SK-N-MC (cell line): ENCODE measurements at regions not wholly inside any gene's neighbourhood (a gene's known extent, or its start where the extent isn't known, plus 50 kb on each side); places are given as distances from the start of the nearest gene placed in this dataset.

ENCODE experiments used
- DNase-seq: peaks from one replicate; pipeline ENCODE4 v3.0.0-alpha.2; 2011; ENCODE audit warnings: low read depth, low spot score
- H3K27ac ChIP-seq: fragments of 200-600 bp; sonication (generic); 2 replicates; pipeline ENCODE4 v1.5.1; 2016; ENCODE audit warnings: mixed run types
- H3K36me3 ChIP-seq: fragments of 200-600 bp; sonication (generic); 2 replicates; pipeline ENCODE4 v1.6.1; 2017; ENCODE audit warnings: antibody characterized with exemption, low read length, mixed read lengths; ENCODE audit not compliant: insufficient read depth
- H3K4me3 ChIP-seq: fragments of 200-600 bp; sonication (generic); 2 replicates; pipeline ENCODE4 v1.5.1; 2016
- H3K9ac ChIP-seq: fragments of 200-600 bp; sonication (generic); 2 replicates; pipeline ENCODE4 v1.8.0; 2017; ENCODE audit warnings: mixed run types, mixed read lengths; ENCODE audit not compliant: insufficient read length
- H3K9me3 ChIP-seq: fragments of 200-600 bp; sonication (generic); 2 replicates; pipeline ENCODE4 v1.6.1; 2017; ENCODE audit warnings: low read depth, mild to moderate bottlenecking, antibody characterized with exemption, low read length, moderate library complexity, mixed read lengths
- EZH2 ChIP-seq: fragments of 200-600 bp; sonication (generic); IDR thresholded peaks from one replicate; pipeline ENCODE4 v1.6.1; 2017; ENCODE audit warnings: antibody characterized with exemption
- FOXP2 ChIP-seq: optimal IDR thresholded peaks from 2 replicates; pipeline ENCODE3; 2011; ENCODE audit warnings: mild to moderate bottlenecking, moderate library complexity; ENCODE audit not compliant: insufficient read depth; ENCODE audit errors: extremely low read length, control extremely low read depth
- POLR2AphosphoS5 ChIP-seq: IDR thresholded peaks from 2 replicates; pipeline ENCODE4 v1.6.1; 2012; ENCODE audit warnings: mild to moderate bottlenecking, low read depth, low read length, borderline replicate concordance

- Histone ChIP-seq H3K9ac (no peak overlapping the region), H3K4me3 (no peak overlapping the region), H3K27ac (no peak overlapping the region), H3K36me3 (no peaks in the 10 kb centered on the region), H3K9me3 (no peaks in the 10 kb centered on the region)
- DNase-seq, result no peak
- TF ChIP-seq POLR2AphosphoS5 (no peak), FOXP2 (no peak), EZH2 (no peak)
Observed at GRCh38 chr4:37760840-37761239, 65.6 kb upstream of the PGM2 start.

DNA sequence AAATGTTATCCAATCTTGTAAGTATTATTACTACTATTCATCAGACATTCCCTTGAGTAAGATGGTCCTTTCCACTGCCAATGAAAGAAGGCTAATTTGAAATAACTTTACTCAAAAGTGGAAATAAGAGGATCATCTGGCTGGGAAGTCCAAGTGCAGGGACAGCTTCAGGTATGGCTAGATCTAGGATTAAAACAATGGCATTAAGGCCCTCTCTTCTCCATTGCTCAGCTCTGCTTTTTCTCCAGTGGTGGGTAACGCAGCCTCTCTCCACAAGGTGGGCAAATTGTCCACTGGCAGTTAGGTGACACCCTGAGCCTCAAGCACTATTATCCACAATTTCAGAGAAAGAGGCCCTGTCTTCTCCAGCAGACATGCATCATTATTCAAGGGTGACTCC lies 66.7 kb upstream of the PGM2 start:
- no peak for DNase-seq
- H3K9me3 ChIP-seq, result no peaks in the 10 kb centered on the region
- no peaks in the 10 kb centered on the region for H3K36me3 ChIP-seq
- TF ChIP-seq EZH2 (no peak), POLR2AphosphoS5 (no peak), FOXP2 (no peak)
- H3K4me3 ChIP-seq, result no peak overlapping the region
- no peak overlapping the region for H3K27ac ChIP-seq
- no peak overlapping the region for H3K9ac ChIP-seq

- TF ChIP-seq POLR2AphosphoS5, result no peak
- no peak for TF ChIP-seq FOXP2
- no peak for TF ChIP-seq EZH2
- H3K27ac ChIP-seq, result no peak overlapping the region
- no peak overlapping the region for H3K9ac ChIP-seq
- no peaks in the 10 kb centered on the region for H3K9me3 ChIP-seq
- no peaks in the 10 kb centered on the region for H3K36me3 ChIP-seq
- no peak for DNase-seq
- no peak overlapping the region for H3K4me3 ChIP-seq
Observed at GRCh38 chr4:37758226-37758625, 68.3 kb upstream of the PGM2 start.

DNA sequence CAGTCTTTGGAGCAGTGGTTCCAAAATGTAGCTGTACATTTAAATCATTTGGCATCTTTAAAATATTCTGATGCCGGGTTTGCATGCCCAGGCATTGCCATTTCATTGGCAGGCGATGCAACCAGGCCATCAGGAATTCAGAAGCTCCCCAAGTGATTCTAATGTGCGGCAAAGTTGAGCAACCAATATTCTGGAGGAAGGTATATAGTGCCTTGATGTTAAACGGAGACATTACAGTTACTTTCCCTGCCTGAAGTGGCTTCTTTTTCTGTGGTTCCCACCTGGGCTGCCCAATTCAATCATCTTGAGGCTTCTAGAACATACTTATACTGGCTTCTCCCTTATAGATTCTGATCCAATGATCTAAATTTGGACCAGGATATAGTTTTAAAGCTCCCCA lies 68.7 kb upstream of the PGM2 start:
- H3K27ac ChIP-seq, result no peak overlapping the region
- H3K9ac ChIP-seq, result no peak overlapping the region
- no peaks in the 10 kb centered on the region for H3K36me3 ChIP-seq
- TF ChIP-seq EZH2 (no peak), FOXP2 (no peak), POLR2AphosphoS5 (no peak)
- no peaks in the 10 kb centered on the region for H3K9me3 ChIP-seq
- no peak for DNase-seq
- no peak overlapping the region for H3K4me3 ChIP-seq

- no peak overlapping the region for H3K4me3 ChIP-seq
Observed at GRCh38 chr4:37757121-37757520, 69.4 kb upstream of the PGM2 start.

DNA sequence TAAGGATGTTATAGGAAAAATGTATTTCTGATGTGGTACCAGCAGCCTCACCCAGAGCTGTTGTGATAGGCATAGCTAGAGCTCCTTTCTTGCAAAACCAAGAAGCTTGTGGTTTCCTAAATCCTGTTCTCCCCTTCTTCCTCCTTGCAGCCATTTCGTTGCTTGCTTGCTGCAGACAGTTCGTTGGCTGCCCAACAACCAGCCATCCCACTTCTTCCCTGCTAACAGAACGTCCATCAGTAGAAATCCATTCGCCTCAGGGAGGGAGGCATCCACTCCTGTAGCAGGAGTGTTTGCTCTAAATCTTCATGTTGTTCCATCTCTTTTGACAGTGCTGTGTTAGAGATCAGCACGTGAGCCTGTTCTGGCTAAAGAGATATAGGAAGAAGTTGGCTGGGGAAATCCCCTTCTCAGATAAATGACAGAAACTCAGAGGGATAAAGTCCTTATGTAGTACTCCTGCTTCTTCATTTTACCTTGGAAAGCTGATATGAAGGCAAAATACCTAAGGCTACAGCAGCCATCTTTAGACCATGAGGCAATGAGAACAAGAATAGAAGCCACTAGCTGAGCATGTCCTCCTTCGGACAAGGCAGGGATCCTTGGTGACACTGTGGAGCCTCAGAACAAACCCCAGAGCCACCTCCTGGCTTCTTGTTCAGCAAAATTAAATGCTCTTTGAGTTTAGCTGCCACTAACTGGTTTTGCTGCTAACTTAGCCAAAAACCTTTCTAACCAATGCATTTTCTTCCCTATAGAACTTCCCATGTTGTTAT lies 68.4 kb upstream of the RELL1 start:
- TF ChIP-seq POLR2AphosphoS5 (no peak), EZH2 (no peak), FOXP2 (no peak)
- Histone ChIP-seq H3K27ac (no peak overlapping the region), H3K9me3 (no peaks in the 10 kb centered on the region), H3K4me3 (no peak overlapping the region), H3K36me3 (no peaks in the 10 kb centered on the region), H3K9ac (no peak overlapping the region)
- no peak for DNase-seq

More at GRCh38 chr4:37757121-37757520, 69.4 kb upstream of the PGM2 start:
- Histone ChIP-seq H3K9me3 (no peaks in the 10 kb centered on the region), H3K36me3 (no peaks in the 10 kb centered on the region), H3K27ac (no peak overlapping the region), H3K9ac (no peak overlapping the region)
- TF ChIP-seq POLR2AphosphoS5 (no peak), EZH2 (no peak), FOXP2 (no peak)
- no peak for DNase-seq

GRCh38 chr4:37749398-37749988 lies 63.3 kb upstream of the RELL1 start:
- no peak for DNase-seq
- TF ChIP-seq FOXP2 (no peak), POLR2AphosphoS5 (no peak), EZH2 (no peak)
- Histone ChIP-seq H3K9me3 (no peaks in the 10 kb centered on the region), H3K9ac (no peak overlapping the region), H3K27ac (no peak overlapping the region), H3K36me3 (no peaks in the 10 kb centered on the region), H3K4me3 (no peak overlapping the region)

DNA sequence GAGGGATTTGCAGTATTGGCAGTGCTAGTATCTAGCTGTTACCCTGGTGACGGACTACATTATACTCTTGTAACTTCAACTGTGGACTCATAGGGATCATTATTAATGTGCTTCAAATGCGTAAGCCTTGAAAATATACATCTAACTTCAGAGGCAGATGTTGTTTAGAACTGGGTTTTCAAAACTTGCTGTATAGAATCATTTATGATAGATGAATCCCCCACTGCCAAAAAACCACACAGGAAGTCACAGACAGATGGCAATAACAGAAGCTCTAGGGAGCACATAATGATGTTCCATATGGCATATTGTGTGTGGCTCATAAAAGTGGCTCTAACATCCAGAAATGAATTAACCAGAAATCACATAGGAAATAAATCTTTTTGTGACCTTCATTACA lies 62.3 kb upstream of the RELL1 start:
- peak overlapping the region; percentile 21; the same call in 1 of the 2 replicates for H3K4me3 ChIP-seq
- peak; percentile 70 for DNase-seq
- H3K36me3 ChIP-seq, result no peaks in the 10 kb centered on the region
- no peaks in the 10 kb centered on the region for H3K9me3 ChIP-seq
- no peak overlapping the region for H3K9ac ChIP-seq
- TF ChIP-seq EZH2 (no peak), POLR2AphosphoS5 (no peak), FOXP2 (no peak)
- H3K27ac ChIP-seq, result no peak overlapping the region
